ENCODE measurements at regions not wholly inside any gene's neighbourhood (a gene's known extent, or its start where the extent isn't known, plus 50 kb on each side); places are given as distances from the start of the nearest gene placed in this dataset.

GRCh38 chr21:28821276-28822122 is 171.2 kb downstream of the LTN1 start:
- H3K27ac ChIP-seq = peak overlapping the region; percentile 74 to 89

DNA sequence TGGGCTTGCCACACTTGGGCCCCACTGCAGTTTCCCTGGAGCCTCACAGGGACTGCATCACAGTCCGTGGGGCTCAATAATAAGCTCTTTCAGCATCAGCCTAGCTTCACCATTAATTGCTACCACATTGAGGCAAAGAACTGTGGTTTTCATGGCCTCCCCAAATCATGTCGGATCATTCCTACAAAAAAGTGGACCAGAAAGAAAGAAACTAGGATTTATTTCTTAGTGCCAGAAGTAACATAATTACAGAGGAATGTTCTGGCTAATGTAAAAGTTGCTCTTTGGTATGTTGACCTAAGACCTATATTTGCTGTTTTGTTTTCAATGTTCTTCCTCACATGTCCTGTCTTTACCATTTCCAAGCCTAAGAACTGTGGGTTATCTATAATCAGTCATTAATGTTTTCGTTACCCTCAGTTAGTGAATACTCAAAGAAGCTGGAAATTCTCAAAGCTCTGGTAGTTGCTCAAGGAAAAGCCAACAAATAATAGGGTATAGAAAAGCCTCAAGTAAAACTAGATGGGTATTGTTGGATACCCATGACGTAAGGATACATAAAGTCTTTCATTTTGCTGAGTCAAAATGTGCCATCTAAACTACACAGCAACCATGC is 173.9 kb downstream of the LTN1 start:
- DNase-seq = no peak
- Histone ChIP-seq H3K27ac (peak overlapping the region in 1 of 2 donors; percentile 62), H3K27me3 (no peaks in the 10 kb centered on the region), H3K36me3 (no peaks in the 10 kb centered on the region), H3K4me1 (peaks cover 5 to 16% of the 10 kb centered on the region in 2 donors), H3K4me3 (no peak overlapping the region), H3K9me3 (no peaks in the 10 kb centered on the region)
- TF ChIP-seq POLR2A (IDR thresholded peaks at IDR 0.05) (no peak), CTCF (IDR thresholded peaks at IDR 0.05) (no peak)
- intact Hi-C loops (cut with DNase I; ENCODE audit: low total_unique reads) = no loop called here

More at GRCh38 chr21:28821276-28822122, 171.2 kb downstream of the LTN1 start:
- no peaks in the 10 kb centered on the region for H3K27me3 ChIP-seq
- peaks cover 8 to 20% of the 10 kb centered on the region in 2 donors for H3K4me1 ChIP-seq
- no peak overlapping the region for H3K4me3 ChIP-seq
- TF ChIP-seq POLR2A (IDR thresholded peaks at IDR 0.05) (no peak), CTCF (IDR thresholded peaks at IDR 0.05) (no peak)
- no peak for DNase-seq
- intact Hi-C loops (cut with DNase I; ENCODE audit: low total_unique reads) = no loop called here
- no peaks in the 10 kb centered on the region for H3K36me3 ChIP-seq
- no peaks in the 10 kb centered on the region for H3K9me3 ChIP-seq

GRCh38 chr21:28817871-28818270 is 174.8 kb downstream of the LTN1 start:
- H3K27ac ChIP-seq = peak overlapping the region in 1 of 2 donors; percentile 62
- TF ChIP-seq CTCF (IDR thresholded peaks at IDR 0.05) = no peak
- TF ChIP-seq POLR2A (IDR thresholded peaks at IDR 0.05) = no peak
- no peaks in the 10 kb centered on the region for H3K27me3 ChIP-seq
- no peak for DNase-seq
- peaks cover 0 to 11% of the 10 kb centered on the region in 2 donors for H3K4me1 ChIP-seq
- no peaks in the 10 kb centered on the region for H3K36me3 ChIP-seq
- intact Hi-C loops (cut with DNase I; ENCODE audit: low total_unique reads) = no loop called here
- H3K4me3 ChIP-seq = no peak overlapping the region
- H3K9me3 ChIP-seq = no peaks in the 10 kb centered on the region

DNA sequence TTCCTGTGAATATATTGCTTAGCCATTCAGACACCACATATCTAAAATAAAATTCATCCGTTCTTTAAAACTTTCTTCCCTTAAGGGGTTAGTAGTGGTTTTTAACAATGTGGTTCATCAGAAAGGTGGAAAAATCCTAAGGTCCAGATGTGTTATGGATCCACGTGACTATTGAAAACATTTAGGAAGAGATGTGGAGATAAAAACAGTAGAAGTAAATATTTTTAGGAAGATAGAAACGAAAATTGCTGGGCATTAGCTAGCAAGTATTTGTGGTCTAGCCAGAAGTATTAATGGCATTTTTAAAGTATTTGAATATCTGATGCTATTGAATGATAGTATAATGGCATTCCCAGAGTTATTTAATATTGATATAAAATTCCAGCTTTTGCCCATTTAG is 180.8 kb downstream of the LTN1 start:
- no peak overlapping the region for H3K27ac ChIP-seq
- peaks cover 0 to 13% of the 10 kb centered on the region in 2 donors for H3K9me3 ChIP-seq
- no peaks in the 10 kb centered on the region for H3K27me3 ChIP-seq
- DNase-seq = no peak
- no peaks in the 10 kb centered on the region for H3K36me3 ChIP-seq
- H3K4me1 ChIP-seq = no peaks in the 10 kb centered on the region
- no peak for TF ChIP-seq CTCF (IDR thresholded peaks at IDR 0.05)
- TF ChIP-seq POLR2A (IDR thresholded peaks at IDR 0.05) = no peak
- intact Hi-C loops (cut with DNase I; ENCODE audit: low total_unique reads) = no loop called here
- no peak overlapping the region for H3K4me3 ChIP-seq

Data from uterus (tissue), 3 donors.